BJ (cell line): ENCODE measurements at regions not wholly inside any gene's neighbourhood (a gene's known extent, or its start where the extent isn't known, plus 50 kb on each side); places are given as distances from the start of the nearest gene placed in this dataset.

ENCODE experiments used
- CTCF ChIA-PET: fragments of 350-600 bp; formaldehyde crosslinking; extraction: SDS; loops from one replicate; lab custom pipeline; 2021; ENCODE audit warnings: antibody characterized with exemption, inconsistent platforms; lab: Yijun Ruan, JAX
- POLR2A ChIA-PET: fragments of 300-600 bp; sonication (Branson Sonifier 250); formaldehyde crosslinking; extraction: SDS; loops from one replicate; lab custom pipeline; 2021; ENCODE audit warnings: antibody characterized with exemption; lab: Charles Lee
- DNase-seq: peaks from one replicate; pipeline ENCODE4 v3.0.0-alpha.2; 2011; ENCODE audit warnings: low read depth
- H3K27me3 ChIP-seq: 2 replicates; pipeline ENCODE4 v1.6.0; 2011; ENCODE audit warnings: low read length; ENCODE audit not compliant: control insufficient read depth, insufficient read depth
- H3K36me3 ChIP-seq: 2 replicates; pipeline ENCODE4 v1.5.1; 2011; ENCODE audit warnings: low read length; ENCODE audit not compliant: control insufficient read depth, insufficient read depth
- H3K4me3 ChIP-seq: 2 replicates; pipeline ENCODE4 v1.5.1; 2011; ENCODE audit warnings: low read depth, mild to moderate bottlenecking, control low read depth, low read length
- CTCF ChIP-seq: IDR thresholded peaks from 2 replicates; pipeline ENCODE4 v1.5.1; 2011; ENCODE audit warnings: low read depth, mild to moderate bottlenecking, control low read depth, inconsistent platforms, low read length, moderate library complexity; ENCODE audit not compliant: insufficient read depth

- CTCF ChIA-PET: interaction anchor here (0.6 to 2.4 kb wide), 21 partner anchors 10 to 1790 kb away, joined by 3 to 13 read pairs (median 4); no protein-coding TSS in a partner anchor
- POLR2A ChIA-PET: no interaction called here
- no peaks in the 10 kb centered on the region for H3K36me3 ChIP-seq
- DNase-seq: no peak
- no peaks in the 10 kb centered on the region for H3K27me3 ChIP-seq
- no peak overlapping the region for H3K4me3 ChIP-seq
- peak; percentile 68 for TF ChIP-seq CTCF
Observed at GRCh38 chr17:70767102-70767701, 597.9 kb downstream of the KCNJ2 start.

GRCh38 chr17:70769956-70770355, 600.6 kb downstream of the KCNJ2 start:
- Histone ChIP-seq H3K27me3 (no peaks in the 10 kb centered on the region), H3K4me3 (no peak overlapping the region), H3K36me3 (no peaks in the 10 kb centered on the region)
- DNase-seq: no peak
- CTCF ChIA-PET: interaction anchor here (0.6 to 1.4 kb wide), 4 partner anchors 15 to 1770 kb away, joined by 3 read pairs; no protein-coding TSS in a partner anchor
- TF ChIP-seq CTCF: no peak
- POLR2A ChIA-PET: interaction anchor here (0.6 kb wide), 1 partner anchor 711 kb away, joined by 4 read pairs; no protein-coding TSS in a partner anchor

GRCh38 chr17:70771804-70772386, 602.6 kb downstream of the KCNJ2 start:
- ChIA-PET CTCF (no interaction called here), POLR2A (no interaction called here)

GRCh38 chr17:70772761-70773160, 603.4 kb downstream of the KCNJ2 start:
- no peak for TF ChIP-seq CTCF
- CTCF ChIA-PET: no interaction called here
- no peaks in the 10 kb centered on the region for H3K27me3 ChIP-seq
- no peak overlapping the region for H3K4me3 ChIP-seq
- POLR2A ChIA-PET: no interaction called here
- no peak for DNase-seq
- no peaks in the 10 kb centered on the region for H3K36me3 ChIP-seq

More at GRCh38 chr17:70771804-70772386, 602.6 kb downstream of the KCNJ2 start:
- no peaks in the 10 kb centered on the region for H3K27me3 ChIP-seq
- H3K36me3 ChIP-seq: no peaks in the 10 kb centered on the region
- no peak overlapping the region for H3K4me3 ChIP-seq
- TF ChIP-seq CTCF: no peak
- DNase-seq: no peak

- H3K36me3 ChIP-seq: no peaks in the 10 kb centered on the region
- no peak overlapping the region for H3K4me3 ChIP-seq
- ChIA-PET POLR2A (no interaction called here), CTCF (no interaction called here)
- no peak for TF ChIP-seq CTCF
- no peaks in the 10 kb centered on the region for H3K27me3 ChIP-seq
- no peak for DNase-seq
Observed at GRCh38 chr17:70773258-70773657, 603.9 kb downstream of the KCNJ2 start.
